Activated CD8-positive, alpha-beta T cell treated with anti-CD3 and anti-CD28 coated beads for 36 hours (primary cell): ENCODE measurements at regions not wholly inside any gene's neighbourhood (a gene's known extent, or its start where the extent isn't known, plus 50 kb on each side); places are given as distances from the start of the nearest gene placed in this dataset.

Experiments
- ATAC-seq: fragments of 200-7000 bp; cut with Tn5 transposase; one replicate; pipeline ENCODE4 v1.10.0; 2021; ENCODE audit warnings: mild to moderate bottlenecking, moderate library complexity
- CTCF ChIA-PET: fragments of 350-600 bp; sonication (Branson Sonifier 250); formaldehyde crosslinking; loops from one replicate; lab custom pipeline; 2021; ENCODE audit warnings: antibody characterized with exemption; lab: Charles Lee
- POLR2A ChIA-PET: fragments of 350-600 bp; sonication (Branson Sonifier 250); formaldehyde crosslinking; loops from one replicate; lab custom pipeline; 2021; ENCODE audit warnings: antibody characterized with exemption; lab: Charles Lee
- DNase-seq: peaks from one replicate; pipeline ENCODE4 v3.0.0-alpha.2; 2020
- H3K27ac Mint-ChIP-seq: one replicate; pipeline ENCODE4 v1.8.0; 2021; ENCODE audit warnings: mild to moderate bottlenecking, mixed read lengths
- H3K27me3 Mint-ChIP-seq: one replicate; pipeline ENCODE4 v1.8.0; 2021; ENCODE audit warnings: mixed read lengths
- H3K36me3 Mint-ChIP-seq: one replicate; pipeline ENCODE4 v1.8.0; 2021; ENCODE audit warnings: low read depth, mixed read lengths
- H3K4me1 Mint-ChIP-seq: one replicate; pipeline ENCODE4 v1.8.0; 2021; ENCODE audit warnings: low read depth, mixed read lengths
- H3K4me3 Mint-ChIP-seq: one replicate; pipeline ENCODE4 v1.8.0; 2021; ENCODE audit warnings: mild to moderate bottlenecking, moderate library complexity, mixed read lengths
- H3K9me3 Mint-ChIP-seq: one replicate; pipeline ENCODE4 v1.8.0; 2021; ENCODE audit warnings: mixed read lengths
- CTCF ChIP-seq: fragments of 200-600 bp; IDR thresholded peaks from one replicate; pipeline ENCODE4 v1.8.0; 2022; ENCODE audit warnings: antibody characterized with exemption, mild to moderate bottlenecking
- intact Hi-C: fragments of 100-400 bp; cut with micrococcal nuclease; formaldehyde crosslinking; loops from one replicate; pipeline ENCODE4 v1.10.0; 2022

- Mint-ChIP-seq H3K27ac (no peak overlapping the region), H3K4me3 (no peak overlapping the region), H3K4me1 (no peaks in the 10 kb centered on the region), H3K9me3 (no peaks in the 10 kb centered on the region), H3K27me3 (no peaks in the 10 kb centered on the region), H3K36me3 (no peaks in the 10 kb centered on the region)
- no peak for ATAC-seq
- no peak for TF ChIP-seq CTCF
- ChIA-PET POLR2A (no interaction called here), CTCF (interaction anchor here (0.8 kb wide), 2 partner anchors 14 to 236 kb away, joined by 3 read pairs; no protein-coding TSS in a partner anchor)
- no peak for DNase-seq
- intact Hi-C loops: no loop called here
These were observed 64.5 kb upstream of the CTDP1 start for GRCh38 chr18:79615091-79615490.

- Mint-ChIP-seq H3K27ac (no peak overlapping the region), H3K4me3 (no peak overlapping the region), H3K27me3 (no peaks in the 10 kb centered on the region), H3K4me1 (no peaks in the 10 kb centered on the region), H3K9me3 (no peaks in the 10 kb centered on the region), H3K36me3 (no peaks in the 10 kb centered on the region)
- DNase-seq: no peak
- ChIA-PET CTCF (no interaction called here), POLR2A (no interaction called here)
- intact Hi-C loops: no loop called here
- TF ChIP-seq CTCF: no peak
- ATAC-seq: no peak
These were observed 64.0 kb upstream of the CTDP1 start for GRCh38 chr18:79615586-79615985.

GRCh38 chr18:79616651-79617510, 62.7 kb upstream of the CTDP1 start:
- no peaks in the 10 kb centered on the region for H3K9me3 Mint-ChIP-seq
- no peak overlapping the region for H3K4me3 Mint-ChIP-seq
- H3K27me3 Mint-ChIP-seq: no peaks in the 10 kb centered on the region
- ChIA-PET CTCF (no interaction called here), POLR2A (no interaction called here)
- TF ChIP-seq CTCF: no peak
- intact Hi-C loops: no loop called here
- H3K27ac Mint-ChIP-seq: no peak overlapping the region
- H3K36me3 Mint-ChIP-seq: no peaks in the 10 kb centered on the region
- no peak for DNase-seq
- H3K4me1 Mint-ChIP-seq: no peaks in the 10 kb centered on the region
- ATAC-seq: peak; percentile 37

- POLR2A ChIA-PET: no interaction called here
- Mint-ChIP-seq H3K27me3 (no peaks in the 10 kb centered on the region), H3K4me1 (no peaks in the 10 kb centered on the region), H3K27ac (no peak overlapping the region), H3K4me3 (no peak overlapping the region), H3K9me3 (no peaks in the 10 kb centered on the region), H3K36me3 (no peaks in the 10 kb centered on the region)
- intact Hi-C loops: no loop called here
- TF ChIP-seq CTCF: no peak
- no peak for ATAC-seq
- no peak for DNase-seq
- CTCF ChIA-PET: no interaction called here
These were observed 61.8 kb upstream of the CTDP1 start for GRCh38 chr18:79617511-79618500.
